ENCODE measurements at regions not wholly inside any gene's neighbourhood (a gene's known extent, or its start where the extent isn't known, plus 50 kb on each side); places are given as distances from the start of the nearest gene placed in this dataset.

GRCh38 chr2:49298230-49298629 lies 143.9 kb upstream of the FSHR start:
- peaks cover 9% of the 10 kb centered on the region for H3K9me3 ChIP-seq (ENCODE audit: control insufficient read depth, insufficient read depth, low read length)
- H3K27me3 ChIP-seq (ENCODE audit: control insufficient read depth, insufficient read depth, low read length) = no peaks in the 10 kb centered on the region
- no peak overlapping the region for H3K4me3 ChIP-seq (ENCODE audit: low read depth, low read length)
- no peak for TF ChIP-seq CTCF (IDR thresholded peaks at IDR 0.05; ENCODE audit: low read depth, low read length)
- CTCF ChIA-PET = no interaction called here
- POLR2A ChIA-PET = no interaction called here
- no peak for DNase-seq (ENCODE audit: low read depth, low spot score)
- no peak overlapping the region for H3K27ac ChIP-seq (ENCODE audit: low read depth, low read length)

GRCh38 chr2:49296107-49296867 lies 142.0 kb upstream of the FSHR start:
- Histone ChIP-seq H3K9me3 (ENCODE audit: control insufficient read depth, insufficient read depth, low read length) (peaks cover 9% of the 10 kb centered on the region), H3K27me3 (ENCODE audit: control insufficient read depth, insufficient read depth, low read length) (no peaks in the 10 kb centered on the region), H3K27ac (ENCODE audit: low read depth, low read length) (no peak overlapping the region), H3K4me3 (ENCODE audit: low read depth, low read length) (no peak overlapping the region)
- POLR2A ChIA-PET = no interaction called here
- CTCF ChIA-PET = no interaction called here
- no peak for DNase-seq (ENCODE audit: low read depth, low spot score)
- no peak for TF ChIP-seq CTCF (IDR thresholded peaks at IDR 0.05; ENCODE audit: low read depth, low read length)

GRCh38 chr2:49294225-49294624 lies 139.9 kb upstream of the FSHR start:
- no peak for DNase-seq (ENCODE audit: low read depth, low spot score)
- H3K9me3 ChIP-seq (ENCODE audit: control insufficient read depth, insufficient read depth, low read length) = peaks cover 9% of the 10 kb centered on the region
- no peaks in the 10 kb centered on the region for H3K27me3 ChIP-seq (ENCODE audit: control insufficient read depth, insufficient read depth, low read length)
- POLR2A ChIA-PET = no interaction called here
- H3K4me3 ChIP-seq (ENCODE audit: low read depth, low read length) = no peak overlapping the region
- TF ChIP-seq CTCF (IDR thresholded peaks at IDR 0.05; ENCODE audit: low read depth, low read length) = no peak
- H3K27ac ChIP-seq (ENCODE audit: low read depth, low read length) = no peak overlapping the region
- CTCF ChIA-PET = no interaction called here

- H3K9me3 ChIP-seq (ENCODE audit: control insufficient read depth, insufficient read depth, low read length) = no peaks in the 10 kb centered on the region
- H3K27ac ChIP-seq (ENCODE audit: low read depth, low read length) = no peak overlapping the region
- no peak overlapping the region for H3K4me3 ChIP-seq (ENCODE audit: low read depth, low read length)
- ChIA-PET POLR2A (no interaction called here), CTCF (no interaction called here)
- no peak for DNase-seq (ENCODE audit: low read depth, low spot score)
- no peak for TF ChIP-seq CTCF (IDR thresholded peaks at IDR 0.05; ENCODE audit: low read depth, low read length)
- H3K27me3 ChIP-seq (ENCODE audit: control insufficient read depth, insufficient read depth, low read length) = no peaks in the 10 kb centered on the region
Observed at GRCh38 chr2:49291619-49292018, 137.3 kb upstream of the FSHR start.

GRCh38 chr2:49289711-49290110 lies 135.4 kb upstream of the FSHR start:
- TF ChIP-seq CTCF (IDR thresholded peaks at IDR 0.05; ENCODE audit: low read depth, low read length) = no peak
- no peak for DNase-seq (ENCODE audit: low read depth, low spot score)
- ChIA-PET CTCF (no interaction called here), POLR2A (no interaction called here)
- Histone ChIP-seq H3K27me3 (ENCODE audit: control insufficient read depth, insufficient read depth, low read length) (no peaks in the 10 kb centered on the region), H3K27ac (ENCODE audit: low read depth, low read length) (no peak overlapping the region), H3K4me3 (ENCODE audit: low read depth, low read length) (no peak overlapping the region), H3K9me3 (ENCODE audit: control insufficient read depth, insufficient read depth, low read length) (no peaks in the 10 kb centered on the region)

Measured in AG04450 (cell line).